ENCODE measurements at regions not wholly inside any gene's neighbourhood (a gene's known extent, or its start where the extent isn't known, plus 50 kb on each side); places are given as distances from the start of the nearest gene placed in this dataset.

GRCh38 chr2:47262657-47263056, 86.3 kb upstream of the CALM2 start:
- Histone ChIP-seq H3K4me3 (ENCODE audit: insufficient read depth, low read depth, low read length) (no peak overlapping the region), H2BK5ac (ENCODE audit: low read depth, low read length, poor library complexity, severe bottlenecking) (no peak overlapping the region), H3K14ac (replicated peaks; ENCODE audit: low read depth, low read length) (no peak overlapping the region), H3K4ac (ENCODE audit: low read depth, low read length) (no peak overlapping the region), H3K23ac (ENCODE audit: low read depth, low read length) (no peak overlapping the region), H2AK5ac (ENCODE audit: low read depth, low read length) (no peak overlapping the region), H3K36me3 (ENCODE audit: control insufficient read depth, insufficient read depth, low read length) (no peaks in the 10 kb centered on the region), H3K9ac (ENCODE audit: low read depth, low read length) (no peak overlapping the region), H3K56ac (ENCODE audit: extremely low read depth, insufficient read depth, low read length) (no peak overlapping the region), H3K27ac (ENCODE audit: insufficient read depth, low read length) (no peak overlapping the region), H2AK9ac (replicated peaks; ENCODE audit: low read depth, low read length, poor library complexity) (no peak overlapping the region), H4K20me1 (ENCODE audit: insufficient read depth, low read length) (no peaks in the 10 kb centered on the region), H3K18ac (ENCODE audit: low read depth, low read length) (no peak overlapping the region), H4K5ac (ENCODE audit: low read depth, low read length) (no peak overlapping the region), H2AFZ (replicated peaks; ENCODE audit: low read length, poor library complexity) (no peak overlapping the region), H3K79me1 (ENCODE audit: low read depth in 1 of 2, low read length in 2 of 2) (no peaks in the 10 kb centered on the region), H2BK15ac (ENCODE audit: low read depth, low read length) (no peak overlapping the region), H3K9me3 (ENCODE audit: control insufficient read depth, insufficient read depth, low read length) (no peaks in the 10 kb centered on the region), H2BK120ac (ENCODE audit: low read depth, low read length) (no peak overlapping the region), H3K4me2 (ENCODE audit: low read depth, low read length) (no peak overlapping the region), H3K27me3 (ENCODE audit: control insufficient read depth, insufficient read depth, low read length) (no peaks in the 10 kb centered on the region), H4K8ac (ENCODE audit: low read depth in 2 of 2, low read length in 2 of 2) (no peak overlapping the region), H3K9me1 (ENCODE audit: insufficient read depth, low read length) (peaks cover 5% of the 10 kb centered on the region; the same call in 1 of the 2 replicates), H2BK20ac (ENCODE audit: low read depth, low read length) (no peak overlapping the region), H4K91ac (ENCODE audit: insufficient read depth, low read depth, low read length) (no peak overlapping the region), H3K4me1 (ENCODE audit: control insufficient read depth, insufficient read depth, low read length) (no peaks in the 10 kb centered on the region)
- no TSS peak for BruUV-seq (replicated peaks)
- POLR2A ChIA-PET (ENCODE audit: unreplicated experiment): interaction anchor here (0.6 kb wide), 1 partner anchor 9 kb away, joined by 9 read pairs; no protein-coding TSS in a partner anchor
- ATAC-seq (ENCODE audit: low read depth) (no peak), DNase-seq (no peak)
- in situ Hi-C loops (cut with MboI; ENCODE audit: low sequenced_read_pairs): no loop called here
- intact Hi-C loops (cut with micrococcal nuclease): no loop called here
- 93% methylated on average over 3 of the region's 5 CpGs; no CpG with 5 or more reads in 1 of the 2 experiments for WGBS, 2 experiments (ENCODE audit: extremely low coverage in 2 of 2, insufficient read length in 1 of 2)
- dilution Hi-C loops (cut with HindIII; ENCODE audit: low sequenced_read_pairs, unreplicated experiment): no loop called here
- no peak for TF ChIP-seq CHD1 (IDR thresholded peaks at IDR 0.05; ENCODE audit: low read depth, low read length)
- no peak for TF ChIP-seq RFX5 (IDR thresholded peaks at IDR 0.05; ENCODE audit: low read depth, low read length)
- TF ChIP-seq ELK1 (IDR thresholded peaks at IDR 0.05; ENCODE audit: borderline replicate concordance, low read depth, low read length): no peak
- TF ChIP-seq RCOR1 (IDR thresholded peaks at IDR 0.05; ENCODE audit: insufficient replicate concordance, low read length): no peak
- no peak for TF ChIP-seq CEBPB (IDR thresholded peaks at IDR 0.05; ENCODE audit: low read depth, low read length)
- no peak for TF ChIP-seq MAFK (IDR thresholded peaks at IDR 0.05; ENCODE audit: low read depth, low read length)
- no peak for TF ChIP-seq FOS (IDR thresholded peaks at IDR 0.05; ENCODE audit: low read depth, low read length)
- TF ChIP-seq MAZ (IDR thresholded peaks at IDR 0.05; ENCODE audit: borderline replicate concordance, low read depth, low read length): no peak
- TF ChIP-seq POLR2A (IDR thresholded peaks at IDR 0.05; ENCODE audit: low read depth, low read length): no peak
- no peak for TF ChIP-seq USF2 (IDR thresholded peaks at IDR 0.05; ENCODE audit: low read depth, low read length)
- TF ChIP-seq CTCF (conservative IDR thresholded peaks at IDR 0.05; ENCODE audit: low read depth, low read length): no peak
- TF ChIP-seq BHLHE40 (IDR thresholded peaks at IDR 0.05; ENCODE audit: low read depth, low read length): no peak
- TF ChIP-seq SMC3 (IDR thresholded peaks at IDR 0.05; ENCODE audit: low read depth, low read length): no peak
- no peak for TF ChIP-seq RAD21 (IDR thresholded peaks at IDR 0.05; ENCODE audit: low read length)
- TF ChIP-seq MXI1 (IDR thresholded peaks at IDR 0.05; ENCODE audit: borderline replicate concordance, low read depth, low read length): no peak
- TF ChIP-seq NFE2L2 (IDR thresholded peaks at IDR 0.05; ENCODE audit: low read depth, low read length): no peak
- CTCF ChIA-PET: no interaction called here

Measured in IMR-90 (cell line).